Testis (tissue), 2 donors: ENCODE measurements at regions not wholly inside any gene's neighbourhood (a gene's known extent, or its start where the extent isn't known, plus 50 kb on each side); places are given as distances from the start of the nearest gene placed in this dataset.

Experiments used
- DNase-seq: peaks from one replicate; pipeline ENCODE4 v3.0.0-alpha.2; 2019
- H3K27ac ChIP-seq, 2 donors: fragments of 200-600 bp; sonication (generic); one replicate each; pipeline ENCODE4 v1.5.1; 2019
- H3K27me3 ChIP-seq: fragments of 200-600 bp; sonication (generic); one replicate; pipeline ENCODE4 v1.5.1; 2019
- H3K36me3 ChIP-seq: fragments of 200-600 bp; sonication (generic); one replicate; pipeline ENCODE4 v1.5.1; 2017; ENCODE audit warnings: low read depth; ENCODE audit errors: missing control alignments
- H3K4me1 ChIP-seq: fragments of 200-600 bp; sonication (generic); one replicate; pipeline ENCODE4 v1.5.1; 2019
- H3K4me3 ChIP-seq, 2 donors: fragments of 200-600 bp; sonication (generic); one replicate each; pipeline ENCODE4 v1.5.1; 2017 to 2019
- H3K9me3 ChIP-seq: fragments of 200-600 bp; sonication (generic); one replicate; pipeline ENCODE4 v1.5.1; 2017
- CTCF ChIP-seq, 3 experiments: fragments of 450-650 bp in 2 of 3; fragments of 200-600 bp in 1 of 3; sonication (generic) in 1 of 3; IDR thresholded peaks; one replicate each; pipeline ENCODE4 v1.5.1; 2016 to 2019; ENCODE audit warnings: antibody characterized with exemption in 3 of 3, mild to moderate bottlenecking in 2 of 3, moderate library complexity in 1 of 3
- POLR2A ChIP-seq: fragments of 450-650 bp; IDR thresholded peaks from one replicate; pipeline ENCODE4 v1.6.1; 2017; ENCODE audit warnings: antibody characterized with exemption, mild to moderate bottlenecking, moderate library complexity
- WGBS, 2 donors: methylation state at CpG; one replicate each; pipeline ENCODE4 v1.1.5; 2018; 5-methylcytosine and 5-hydroxymethylcytosine counted together
- intact Hi-C: fragments of 100-400 bp; cut with DNase I; formaldehyde crosslinking; loops from one replicate; pipeline ENCODE4 v1.15.1; 2023; ENCODE audit warnings: low total_unique reads

- TF ChIP-seq POLR2A = no peak
- no peak for TF ChIP-seq CTCF (IDR thresholded peaks at IDR 0.05)
- Histone ChIP-seq H3K4me3 (no peak overlapping the region), H3K4me1 (no peaks in the 10 kb centered on the region), H3K27ac (no peak overlapping the region), H3K36me3 (no peaks in the 10 kb centered on the region), H3K9me3 (no peaks in the 10 kb centered on the region), H3K27me3 (no peaks in the 10 kb centered on the region)
- no peak for DNase-seq
- 89 to 100% methylated on average over 1 of the region's 1 CpG for WGBS, 2 donors
- intact Hi-C loops = no loop called here
Observed at GRCh38 chr3:96069065-96069464, 745.3 kb upstream of the EPHA6 start.

GRCh38 chr3:96070678-96071077 is 743.7 kb upstream of the EPHA6 start:
- Histone ChIP-seq H3K27me3 (no peaks in the 10 kb centered on the region), H3K9me3 (no peaks in the 10 kb centered on the region), H3K4me3 (no peak overlapping the region), H3K36me3 (no peaks in the 10 kb centered on the region), H3K27ac (no peak overlapping the region), H3K4me1 (no peaks in the 10 kb centered on the region)
- DNase-seq = no peak
- intact Hi-C loops = no loop called here
- no peak for TF ChIP-seq CTCF (IDR thresholded peaks at IDR 0.05)
- no peak for TF ChIP-seq POLR2A

GRCh38 chr3:96071097-96071496 is 743.3 kb upstream of the EPHA6 start:
- Histone ChIP-seq H3K27ac (no peak overlapping the region), H3K4me1 (no peaks in the 10 kb centered on the region), H3K4me3 (no peak overlapping the region), H3K27me3 (no peaks in the 10 kb centered on the region), H3K36me3 (no peaks in the 10 kb centered on the region), H3K9me3 (no peaks in the 10 kb centered on the region)
- 73 to 81% methylated on average over 5 of the region's 5 CpGs for WGBS, 2 donors
- intact Hi-C loops = no loop called here
- TF ChIP-seq POLR2A (no peak), CTCF (IDR thresholded peaks at IDR 0.05) (no peak)
- DNase-seq = no peak

- no peak for TF ChIP-seq POLR2A
- no peak for TF ChIP-seq CTCF (IDR thresholded peaks at IDR 0.05)
- intact Hi-C loops = no loop called here
- DNase-seq = no peak
Observed at GRCh38 chr3:96072226-96072625, 742.2 kb upstream of the EPHA6 start.

GRCh38 chr3:96083610-96084009 is 730.8 kb upstream of the EPHA6 start:
- Histone ChIP-seq H3K36me3 (no peaks in the 10 kb centered on the region), H3K4me3 (no peak overlapping the region), H3K4me1 (no peaks in the 10 kb centered on the region), H3K9me3 (no peaks in the 10 kb centered on the region), H3K27me3 (no peaks in the 10 kb centered on the region), H3K27ac (no peak overlapping the region)
- 83 to 87% methylated on average over 1 of the region's 1 CpG for WGBS, 2 donors
- no peak for TF ChIP-seq POLR2A
- no peak for DNase-seq
- intact Hi-C loops = no loop called here

More at GRCh38 chr3:96072226-96072625, 742.2 kb upstream of the EPHA6 start:
- no peak overlapping the region for H3K27ac ChIP-seq
- no peaks in the 10 kb centered on the region for H3K9me3 ChIP-seq
- H3K4me1 ChIP-seq = no peaks in the 10 kb centered on the region
- no peak overlapping the region for H3K4me3 ChIP-seq
- no peaks in the 10 kb centered on the region for H3K36me3 ChIP-seq
- no peaks in the 10 kb centered on the region for H3K27me3 ChIP-seq
